H9 (cell line): ENCODE measurements at regions not wholly inside any gene's neighbourhood (a gene's known extent, or its start where the extent isn't known, plus 50 kb on each side); places are given as distances from the start of the nearest gene placed in this dataset.

Experiments used
- DNase-seq: peaks from one replicate; pipeline ENCODE4 v3.0.0-alpha.2; 2017
- H2AFZ ChIP-seq: one replicate; pipeline ENCODE4 v1.6.1; 2013; ENCODE audit warnings: mild to moderate bottlenecking, low read length, control low read depth, moderate library complexity
- H2AK5ac ChIP-seq: 2 replicates; pipeline ENCODE4 v1.6.1; 2013; ENCODE audit warnings: low read length, control low read depth, mixed read lengths; ENCODE audit not compliant: insufficient read length
- H2BK120ac ChIP-seq: one replicate; pipeline ENCODE4 v1.6.1; 2013; ENCODE audit warnings: low read depth, mild to moderate bottlenecking, low read length, control low read depth, inconsistent platforms; ENCODE audit not compliant: poor library complexity, severe bottlenecking
- H2BK12ac ChIP-seq: 2 replicates; pipeline ENCODE4 v1.6.1; 2013; ENCODE audit warnings: low read length, control low read depth, mixed read lengths, low read depth; ENCODE audit not compliant: insufficient read length
- H2BK15ac ChIP-seq: 2 replicates; pipeline ENCODE4 v1.6.1; 2013; ENCODE audit warnings: low read depth, low read length, control low read depth
- H2BK20ac ChIP-seq: one replicate; pipeline ENCODE4 v1.6.1; 2013; ENCODE audit warnings: low read depth, mild to moderate bottlenecking, low read length, control low read depth, inconsistent platforms; ENCODE audit not compliant: poor library complexity, severe bottlenecking
- H2BK5ac ChIP-seq: 2 replicates; pipeline ENCODE4 v1.6.1; 2013; ENCODE audit warnings: low read length, control low read depth, mixed read lengths; ENCODE audit not compliant: insufficient read length
- H3K14ac ChIP-seq: 2 replicates; pipeline ENCODE4 v1.6.1; 2013; ENCODE audit warnings: low read length, control low read depth; ENCODE audit not compliant: insufficient read depth
- H3K18ac ChIP-seq: 2 replicates; pipeline ENCODE4 v1.6.1; 2013; ENCODE audit warnings: low read depth, mild to moderate bottlenecking, mixed read lengths, low read length, control low read depth; ENCODE audit not compliant: insufficient read length
- H3K23ac ChIP-seq: 2 replicates; pipeline ENCODE4 v1.6.1; 2013; ENCODE audit warnings: low read length, control low read depth, mixed read lengths, low read depth; ENCODE audit not compliant: insufficient read length
- H3K23me2 ChIP-seq: 2 replicates; pipeline ENCODE4 v1.6.1; 2013; ENCODE audit warnings: low read depth, mild to moderate bottlenecking, mixed read lengths, low read length, control low read depth; ENCODE audit not compliant: insufficient read length, poor library complexity, severe bottlenecking
- H3K27ac ChIP-seq: 2 replicates; pipeline ENCODE4 v1.5.1; 2013; ENCODE audit warnings: low read length, control low read depth, mixed read lengths, low read depth; ENCODE audit not compliant: insufficient read length
- H3K27me3 ChIP-seq: 2 replicates; pipeline ENCODE4 v1.6.1; 2013; ENCODE audit warnings: low read length, control low read depth, inconsistent platforms; ENCODE audit not compliant: insufficient read depth
- H3K4ac ChIP-seq: 2 replicates; pipeline ENCODE4 v1.6.1; 2013; ENCODE audit warnings: low read depth, mild to moderate bottlenecking, control low read depth, inconsistent platforms, low read length, moderate library complexity
- H3K4me1 ChIP-seq: 2 replicates; pipeline ENCODE4 v1.6.1; 2013; ENCODE audit warnings: low read length, control low read depth, inconsistent platforms; ENCODE audit not compliant: insufficient read depth
- H3K4me2 ChIP-seq: 2 replicates; pipeline ENCODE4 v1.6.1; 2013; ENCODE audit warnings: low read length, control low read depth, mixed read lengths; ENCODE audit not compliant: insufficient read length, insufficient read depth
- H3K56ac ChIP-seq: 2 replicates; pipeline ENCODE4 v1.6.1; 2013; ENCODE audit warnings: low read depth, mild to moderate bottlenecking, mixed read lengths, low read length, control low read depth; ENCODE audit not compliant: insufficient read length
- H3K79me1 ChIP-seq: 2 replicates; pipeline ENCODE4 v1.6.1; 2013; ENCODE audit warnings: low read depth, mild to moderate bottlenecking, moderate library complexity, low read length, control low read depth, inconsistent platforms; ENCODE audit not compliant: insufficient read depth, poor library complexity, severe bottlenecking
- H3K79me2 ChIP-seq: 2 replicates; pipeline ENCODE4 v1.6.1; 2013; ENCODE audit warnings: low read length, control low read depth, inconsistent platforms; ENCODE audit not compliant: insufficient read depth
- H3K9ac ChIP-seq: 2 replicates; pipeline ENCODE4 v1.6.1; 2013; ENCODE audit warnings: low read length, control low read depth, mixed read lengths; ENCODE audit not compliant: insufficient read length; ENCODE audit errors: extremely low read depth
- H3K9me3 ChIP-seq: one replicate; pipeline ENCODE4 v1.6.1; 2013; ENCODE audit warnings: low read depth, low read length, inconsistent platforms; ENCODE audit not compliant: control insufficient read depth
- H3T11ph ChIP-seq: one replicate; pipeline ENCODE4 v1.6.1; 2013; ENCODE audit warnings: mild to moderate bottlenecking, low read length, control low read depth, inconsistent platforms
- H4K20me1 ChIP-seq: one replicate; pipeline ENCODE4 v1.6.1; 2013; ENCODE audit not compliant: control insufficient read depth, insufficient read length, insufficient read depth
- H4K5ac ChIP-seq: 2 replicates; pipeline ENCODE4 v1.6.1; 2013; ENCODE audit warnings: low read depth, mild to moderate bottlenecking, mixed read lengths, low read length, control low read depth; ENCODE audit not compliant: insufficient read length
- H4K8ac ChIP-seq: replicated peaks from 2 replicates; pipeline ENCODE4 v1.6.1; 2013; ENCODE audit warnings: low read length, control low read depth, mixed read lengths, low read depth; ENCODE audit not compliant: insufficient read length
- H4K91ac ChIP-seq: 2 replicates; pipeline ENCODE4 v1.6.1; 2013; ENCODE audit warnings: low read depth, mild to moderate bottlenecking, moderate library complexity, mixed read lengths, low read length, control low read depth; ENCODE audit not compliant: insufficient read length
- H3K27ac Mint-ChIP-seq, 3 experiments: 2 replicates in 2 of 3; 3 replicates in 1 of 3; pipeline ENCODE4 v1.8.0; 2020 to 2021; ENCODE audit warnings: mixed read lengths in 3 of 3, mild to moderate bottlenecking in 1 of 3, moderate library complexity in 1 of 3
- H3K27me3 Mint-ChIP-seq: 2 replicates; pipeline ENCODE4 v1.8.0; 2021; ENCODE audit warnings: low read depth, mild to moderate bottlenecking, moderate library complexity, mixed read lengths
- H3K36me3 Mint-ChIP-seq, 3 experiments: 2 replicates in 2 of 3; 3 replicates in 1 of 3; pipeline ENCODE4 v1.8.0; 2020 to 2021; ENCODE audit warnings: low read depth in 3 of 3, mixed read lengths in 3 of 3; ENCODE audit not compliant: insufficient read depth in 1 of 3
- H3K4me1 Mint-ChIP-seq, 2 experiments: 2 replicates each; pipeline ENCODE4 v1.8.0; 2020; ENCODE audit warnings: mixed read lengths in 2 of 2
- H3K4me3 Mint-ChIP-seq, 2 experiments: 2 replicates in 1 of 2; 3 replicates in 1 of 2; pipeline ENCODE4 v1.8.0; 2020 to 2021; ENCODE audit warnings: mild to moderate bottlenecking in 2 of 2, mixed read lengths in 2 of 2, moderate library complexity in 1 of 2
- H3K9me3 Mint-ChIP-seq, 2 experiments: 2 replicates in 1 of 2; 3 replicates in 1 of 2; pipeline ENCODE4 v1.8.0; 2020; ENCODE audit warnings: mild to moderate bottlenecking in 2 of 2, mixed read lengths in 2 of 2, moderate library complexity in 1 of 2
- CTCF ChIP-seq: fragments of 200-600 bp; sonication (generic); conservative IDR thresholded peaks from 3 replicates; pipeline ENCODE4 v1.8.0; 2021; ENCODE audit warnings: antibody characterized with exemption, mild to moderate bottlenecking
- WGBS: extraction: QIAGEN DNeasy Blood & Tissue Kit; methylation state at CpG from one replicate; pipeline ENCODE4 v1.1.7; 2013; ENCODE audit warnings: missing lambda C conversion rate, low lambda C conversion rate, mixed read lengths; ENCODE audit not compliant: insufficient read length; ENCODE audit errors: extremely low coverage; 5-methylcytosine and 5-hydroxymethylcytosine counted together

- Histone ChIP-seq H2BK120ac (no peak overlapping the region), H3K27me3 (no peaks in the 10 kb centered on the region), H3K79me1 (no peaks in the 10 kb centered on the region), H2BK5ac (no peak overlapping the region), H3K79me2 (no peaks in the 10 kb centered on the region), H3K23me2 (no peaks in the 10 kb centered on the region), H3K9me3 (no peaks in the 10 kb centered on the region), H3K4me2 (no peak overlapping the region), H2BK12ac (no peak overlapping the region), H3K23ac (no peak overlapping the region), H2BK20ac (no peak overlapping the region), H4K20me1 (no peaks in the 10 kb centered on the region), H2BK15ac (no peak overlapping the region), H4K8ac (no peak overlapping the region), H3T11ph (no peak overlapping the region), H3K27ac (no peak overlapping the region), H3K18ac (no peak overlapping the region), H3K56ac (no peak overlapping the region), H3K14ac (no peak overlapping the region), H3K4me1 (no peaks in the 10 kb centered on the region), H4K5ac (no peak overlapping the region), H3K4ac (no peak overlapping the region), H2AFZ (no peak overlapping the region), H3K9ac (no peak overlapping the region), H2AK5ac (no peak overlapping the region), H4K91ac (no peak overlapping the region)
- peaks cover 17% of the 10 kb centered on the region for H3K27me3 Mint-ChIP-seq
- peak; percentile 24 for DNase-seq
- no peak for TF ChIP-seq CTCF
- H3K4me1 Mint-ChIP-seq, result peaks cover 8 to 9% of the 10 kb centered on the region in 2 experiments
- no peak overlapping the region for H3K4me3 Mint-ChIP-seq
- no peaks in the 10 kb centered on the region; a peak in 1 of 5 replicates for H3K9me3 Mint-ChIP-seq
- peak overlapping the region in 1 of 3 experiments; percentile 49; a peak in 1 of 7 replicates for H3K27ac Mint-ChIP-seq
- H3K36me3 Mint-ChIP-seq, result no peaks in the 10 kb centered on the region
- no CpG with 5 or more reads among the region's 25 CpGs for WGBS
Observed at GRCh38 chr2:217489145-217489960, 513.4 kb downstream of the TNS1 start.
